A549 (cell line): ENCODE measurements at regions not wholly inside any gene's neighbourhood (a gene's known extent, or its start where the extent isn't known, plus 50 kb on each side); places are given as distances from the start of the nearest gene placed in this dataset.

Experiments used
- CHD2 ChIP-seq: fragments of 150-350 bp; IDR thresholded peaks from 2 replicates; pipeline ENCODE4 v1.6.1; 2014; ENCODE audit warnings: low read length; ENCODE audit not compliant: partially characterized antibody
- CHD4 ChIP-seq: fragments of 200-600 bp; sonication (generic); IDR thresholded peaks from 2 replicates; pipeline ENCODE4 v1.6.1; 2016; ENCODE audit warnings: antibody characterized with exemption, mild to moderate bottlenecking, borderline replicate concordance
- CTCF ChIP-seq: fragments of >200 bp; sonication (Bioruptor Twin); formaldehyde crosslinking; IDR thresholded peaks from 3 replicates; pipeline ENCODE4 v1.5.1; 2016
- EHMT2 ChIP-seq: fragments of 200-600 bp; sonication (generic); IDR thresholded peaks from 2 replicates; pipeline ENCODE4 v1.6.1; 2016; ENCODE audit warnings: antibody characterized with exemption, low read depth, mild to moderate bottlenecking, moderate library complexity
- EP300 ChIP-seq, 2 experiments: fragments of >200 bp; sonication (Bioruptor Twin); formaldehyde crosslinking; IDR thresholded peaks; 2 replicates in 1 of 2; 3 replicates in 1 of 2; pipeline ENCODE4 v1.6.1; 2016 to 2017
- HOXB5 ChIP-seq: fragments of 250-450 bp; sonication (Bioruptor Pico); IDR thresholded peaks from 2 replicates; pipeline ENCODE4 v1.5.0; 2020; ENCODE audit warnings: mild to moderate bottlenecking, moderate library complexity
- JUN ChIP-seq, 2 experiments: fragments of >200 bp; sonication (Bioruptor Twin); formaldehyde crosslinking; IDR thresholded peaks; 2 replicates in 1 of 2; 3 replicates in 1 of 2; pipeline ENCODE4 v1.6.1; 2016 to 2017
- KDM5A ChIP-seq: fragments of 200-600 bp; sonication (generic); IDR thresholded peaks from 2 replicates; pipeline ENCODE4 v1.6.1; 2016; ENCODE audit warnings: antibody characterized with exemption, mild to moderate bottlenecking
- POLR2A ChIP-seq: IDR thresholded peaks from 2 replicates; pipeline ENCODE4 v1.6.1; 2012; ENCODE audit warnings: mild to moderate bottlenecking, low read length
- RAD21 ChIP-seq, 2 experiments: fragments of >200 bp in 1 of 2; sonication (Bioruptor Twin) in 1 of 2; formaldehyde crosslinking in 1 of 2; IDR thresholded peaks in 1 of 2; conservative IDR thresholded peaks in 1 of 2; 2 replicates in 1 of 2; 3 replicates in 1 of 2; pipeline ENCODE4 v1.6.1; 2012 to 2018; ENCODE audit warnings: inconsistent platforms in 1 of 2
- REST ChIP-seq: fragments of 200-600 bp; sonication (generic); IDR thresholded peaks from 2 replicates; pipeline ENCODE4 v1.6.1; 2016; ENCODE audit warnings: antibody characterized with exemption, mild to moderate bottlenecking, moderate library complexity
- ZC3H11A ChIP-seq: fragments of 450-650 bp; IDR thresholded peaks from 2 replicates; pipeline ENCODE4 v1.6.1; 2014; ENCODE audit warnings: antibody characterized with exemption, mild to moderate bottlenecking
- TF ChIP-seq, protein P1 (sequence below): IDR thresholded peaks from 2 replicates; pipeline ENCODE4 v1.6.1; 2012
- TF ChIP-seq, protein P2 (sequence below): fragments of 250-450 bp; sonication (Bioruptor Pico); IDR thresholded peaks from 2 replicates; pipeline ENCODE4 v1.5.0; 2021; ENCODE audit warnings: mild to moderate bottlenecking, moderate library complexity, borderline replicate concordance

GRCh38 chr15:96560246-96560895, 229.9 kb downstream of the NR2F2 start:
- TF ChIP-seq CTCF (no peak), EHMT2 (no peak), RAD21 (conservative IDR thresholded peaks at IDR 0.05 in 1 of 2, IDR thresholded peaks at IDR 0.05 in 1 of 2) (no peak), CHD2 (no peak), ZC3H11A (no peak), JUN (IDR thresholded peaks at IDR 0.05) (no peak), HOXB5 (no peak), CHD4 (no peak), KDM5A (no peak), REST (no peak), POLR2A (no peak), EP300 (IDR thresholded peaks at IDR 0.05) (no peak)
- TF ChIP-seq, protein P1, sequence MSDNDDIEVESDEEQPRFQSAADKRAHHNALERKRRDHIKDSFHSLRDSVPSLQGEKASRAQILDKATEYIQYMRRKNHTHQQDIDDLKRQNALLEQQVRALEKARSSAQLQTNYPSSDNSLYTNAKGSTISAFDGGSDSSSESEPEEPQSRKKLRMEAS = no peak
- TF ChIP-seq, protein P2, sequence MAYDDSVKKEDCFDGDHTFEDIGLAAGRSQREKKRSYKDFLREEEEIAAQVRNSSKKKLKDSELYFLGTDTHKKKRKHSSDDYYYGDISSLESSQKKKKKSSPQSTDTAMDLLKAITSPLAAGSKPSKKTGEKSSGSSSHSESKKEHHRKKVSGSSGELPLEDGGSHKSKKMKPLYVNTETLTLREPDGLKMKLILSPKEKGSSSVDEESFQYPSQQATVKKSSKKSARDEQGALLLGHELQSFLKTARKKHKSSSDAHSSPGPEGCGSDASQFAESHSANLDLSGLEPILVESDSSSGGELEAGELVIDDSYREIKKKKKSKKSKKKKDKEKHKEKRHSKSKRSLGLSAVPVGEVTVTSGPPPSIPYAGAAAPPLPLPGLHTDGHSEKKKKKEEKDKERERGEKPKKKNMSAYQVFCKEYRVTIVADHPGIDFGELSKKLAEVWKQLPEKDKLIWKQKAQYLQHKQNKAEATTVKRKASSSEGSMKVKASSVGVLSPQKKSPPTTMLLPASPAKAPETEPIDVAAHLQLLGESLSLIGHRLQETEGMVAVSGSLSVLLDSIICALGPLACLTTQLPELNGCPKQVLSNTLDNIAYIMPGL (CRISPR knock-in tag) = no peak
